Endothelial cell of umbilical vein (primary cell): ENCODE measurements at regions not wholly inside any gene's neighbourhood (a gene's known extent, or its start where the extent isn't known, plus 50 kb on each side); places are given as distances from the start of the nearest gene placed in this dataset.

Source experiments
- CTCF ChIP-seq, 2 donors: IDR thresholded peaks; 1 replicate in 1 of 2; 2 replicates in 1 of 2; pipeline ENCODE4 v1.5.1; 2011; ENCODE audit warnings: low read length in 2 of 2, mild to moderate bottlenecking in 2 of 2, moderate library complexity in 2 of 2, control low read depth in 1 of 2, inconsistent platforms in 1 of 2, low read depth in 1 of 2; ENCODE audit not compliant: insufficient read depth in 1 of 2; ENCODE audit errors: extremely low read depth in 1 of 2
- EZH2 ChIP-seq: IDR thresholded peaks from 2 replicates; pipeline ENCODE4 v1.6.1; 2012; ENCODE audit warnings: borderline replicate concordance, low read depth, mild to moderate bottlenecking, moderate library complexity, low read length, inconsistent platforms; ENCODE audit not compliant: severe bottlenecking
- FOS ChIP-seq: IDR thresholded peaks from 2 replicates; pipeline ENCODE4 v1.6.1; 2011; ENCODE audit warnings: mild to moderate bottlenecking, low read length, moderate library complexity, borderline replicate concordance; ENCODE audit not compliant: insufficient read depth
- GATA2 ChIP-seq: IDR thresholded peaks from 2 replicates; pipeline ENCODE4 v1.7.0; 2011; ENCODE audit warnings: low read depth, mild to moderate bottlenecking, moderate library complexity, mixed read lengths, low read length; ENCODE audit not compliant: insufficient read length, insufficient read depth
- MAX ChIP-seq: IDR thresholded peaks from 2 replicates; pipeline ENCODE4 v1.6.1; 2011; ENCODE audit not compliant: insufficient read depth, insufficient read length
- POLR2A ChIP-seq: IDR thresholded peaks from 2 replicates; pipeline ENCODE4 v1.6.1; 2012; ENCODE audit warnings: low read depth, mild to moderate bottlenecking, control low read depth, low read length
- POLR2AphosphoS5 ChIP-seq: IDR thresholded peaks from 2 replicates; pipeline ENCODE4 v1.6.1; 2012; ENCODE audit warnings: low read depth, mild to moderate bottlenecking, control low read depth, low read length, moderate library complexity; ENCODE audit not compliant: insufficient read depth

- TF ChIP-seq CTCF (IDR thresholded peaks at IDR 0.05; ENCODE audit: extremely low read depth in 1 of 2, insufficient read depth in 1 of 2, low read depth in 1 of 2, low read length in 2 of 2): no peak
- TF ChIP-seq POLR2A: no peak
- TF ChIP-seq EZH2: no peak
- TF ChIP-seq POLR2AphosphoS5: no peak
- TF ChIP-seq FOS: no peak
- TF ChIP-seq MAX: no peak
- no peak for TF ChIP-seq GATA2
Observed at GRCh38 chr6:98116455-98116854, 717.9 kb upstream of the POU3F2 start.
